Upper lobe of left lung (tissue), 6 donors: ENCODE measurements at regions not wholly inside any gene's neighbourhood (a gene's known extent, or its start where the extent isn't known, plus 50 kb on each side); places are given as distances from the start of the nearest gene placed in this dataset.

Experiments used
- ATAC-seq, 2 donors: fragments of 200-7000 bp; cut with Tn5 transposase; one replicate each; pipeline ENCODE4 v1.9.1; 2022; ENCODE audit warnings: mild to moderate bottlenecking in 2 of 2, moderate library complexity in 2 of 2; ENCODE audit not compliant: low FRiP score in 2 of 2
- DNase-seq, 2 donors: peaks; one replicate each; pipeline ENCODE4 v3.0.0-alpha.2; 2019 to 2020
- H3K27ac ChIP-seq, 4 donors: fragments of 200-600 bp; sonication (generic); one replicate each; pipeline ENCODE4 v1.5.1; 2016 to 2019
- H3K27me3 ChIP-seq, 4 donors: fragments of 200-600 bp; sonication (generic); one replicate each; pipeline ENCODE4 v1.5.1; 2017 to 2019
- H3K36me3 ChIP-seq, 4 donors: fragments of 200-600 bp; sonication (generic); one replicate each; pipeline ENCODE4 v1.5.1; 2016 to 2019
- H3K4me1 ChIP-seq, 4 donors: fragments of 200-600 bp; sonication (generic); one replicate each; pipeline ENCODE4 v1.5.1; 2018 to 2019
- H3K4me3 ChIP-seq, 4 donors: fragments of 200-600 bp; sonication (generic); one replicate each; pipeline ENCODE4 v1.5.1; 2017 to 2019; ENCODE audit warnings: mild to moderate bottlenecking in 2 of 4, moderate library complexity in 1 of 4
- H3K9me3 ChIP-seq, 4 donors: fragments of 200-600 bp; sonication (generic); one replicate each; pipeline ENCODE4 v1.5.1; 2018 to 2019
- EP300 ChIP-seq, 4 donors: sonication (generic); formaldehyde crosslinking; IDR thresholded peaks; one replicate each; pipeline ENCODE4 v1.5.1; 2017; ENCODE audit warnings: antibody characterized with exemption in 4 of 4, control low read depth in 2 of 4
- POLR2A ChIP-seq, 4 donors: fragments of 450-650 bp; IDR thresholded peaks; one replicate each; pipeline ENCODE4 v1.5.1; 2016 to 2017; ENCODE audit warnings: antibody characterized with exemption in 4 of 4, mild to moderate bottlenecking in 2 of 4
- POLR2AphosphoS5 ChIP-seq, 2 donors: sonication (generic); formaldehyde crosslinking; IDR thresholded peaks; one replicate each; pipeline ENCODE4 v1.5.1; 2017; ENCODE audit warnings: antibody characterized with exemption in 2 of 2
- WGBS, 2 donors: methylation state at CpG; one replicate each; pipeline ENCODE4 v1.1.5; 2017 to 2018; 5-methylcytosine and 5-hydroxymethylcytosine counted together
- TF ChIP-seq, protein P1 (sequence below), 6 experiments: fragments of 450-650 bp in 4 of 6; fragments of 200-600 bp in 2 of 6; sonication (generic) in 2 of 6; IDR thresholded peaks; one replicate each; pipeline ENCODE4 v1.5.1; 2016 to 2019; ENCODE audit warnings: antibody characterized with exemption in 6 of 6
- donor health status: DM: no; HTN: no; CAD: no; lungs with moderate emphysema.
- donor health status: DM: no; HTN: yes; CAD: no; lungs with severe emphysema.

- DNase-seq (no peak), ATAC-seq (no peak)
- no peaks in the 10 kb centered on the region for H3K4me1 ChIP-seq
- H3K9me3 ChIP-seq, result peaks cover 0 to 6% (median 0%) of the 10 kb centered on the region in 4 donors
- H3K4me3 ChIP-seq, result no peak overlapping the region
- no peaks in the 10 kb centered on the region for H3K27me3 ChIP-seq
- no peak overlapping the region for H3K27ac ChIP-seq
- no peaks in the 10 kb centered on the region for H3K36me3 ChIP-seq
- TF ChIP-seq, protein P1, sequence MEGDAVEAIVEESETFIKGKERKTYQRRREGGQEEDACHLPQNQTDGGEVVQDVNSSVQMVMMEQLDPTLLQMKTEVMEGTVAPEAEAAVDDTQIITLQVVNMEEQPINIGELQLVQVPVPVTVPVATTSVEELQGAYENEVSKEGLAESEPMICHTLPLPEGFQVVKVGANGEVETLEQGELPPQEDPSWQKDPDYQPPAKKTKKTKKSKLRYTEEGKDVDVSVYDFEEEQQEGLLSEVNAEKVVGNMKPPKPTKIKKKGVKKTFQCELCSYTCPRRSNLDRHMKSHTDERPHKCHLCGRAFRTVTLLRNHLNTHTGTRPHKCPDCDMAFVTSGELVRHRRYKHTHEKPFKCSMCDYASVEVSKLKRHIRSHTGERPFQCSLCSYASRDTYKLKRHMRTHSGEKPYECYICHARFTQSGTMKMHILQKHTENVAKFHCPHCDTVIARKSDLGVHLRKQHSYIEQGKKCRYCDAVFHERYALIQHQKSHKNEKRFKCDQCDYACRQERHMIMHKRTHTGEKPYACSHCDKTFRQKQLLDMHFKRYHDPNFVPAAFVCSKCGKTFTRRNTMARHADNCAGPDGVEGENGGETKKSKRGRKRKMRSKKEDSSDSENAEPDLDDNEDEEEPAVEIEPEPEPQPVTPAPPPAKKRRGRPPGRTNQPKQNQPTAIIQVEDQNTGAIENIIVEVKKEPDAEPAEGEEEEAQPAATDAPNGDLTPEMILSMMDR (IDR thresholded peaks at IDR 0.05), result no peak
- TF ChIP-seq POLR2AphosphoS5 (IDR thresholded peaks at IDR 0.05), result no peak
- TF ChIP-seq EP300 (IDR thresholded peaks at IDR 0.05), result no peak
- no peak for TF ChIP-seq POLR2A (IDR thresholded peaks at IDR 0.05)
- WGBS, 2 donors, result 51 to 54% methylated on average over 2 of the region's 2 CpGs
These were observed 254.4 kb downstream of the ANKRD7 start for GRCh38 chr7:118478931-118479330.

DNA sequence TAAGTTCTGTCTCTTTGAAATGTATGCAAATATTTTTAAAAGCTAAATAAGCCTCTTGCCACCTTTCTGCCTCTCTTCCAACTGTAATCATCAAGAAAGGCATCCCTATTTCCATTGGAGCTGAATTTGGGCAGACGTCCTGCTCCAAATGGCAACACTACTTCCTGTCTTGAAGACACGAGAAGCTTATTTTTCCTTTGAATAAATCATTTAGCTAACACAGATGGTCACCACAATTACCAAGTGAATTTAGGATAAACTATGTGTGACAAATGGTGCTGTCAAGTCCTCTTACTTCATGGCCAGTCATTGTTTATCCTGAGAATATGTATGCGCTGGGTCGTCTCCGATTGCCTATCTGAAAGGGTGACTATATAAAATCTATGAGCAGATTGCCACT is 268.0 kb downstream of the ANKRD7 start:
- Histone ChIP-seq H3K36me3 (no peaks in the 10 kb centered on the region), H3K4me1 (no peaks in the 10 kb centered on the region), H3K27me3 (no peaks in the 10 kb centered on the region), H3K9me3 (no peaks in the 10 kb centered on the region), H3K27ac (no peak overlapping the region), H3K4me3 (no peak overlapping the region)
- 50 to 52% methylated on average over 5 of the region's 5 CpGs for WGBS, 2 donors
- ATAC-seq, result no peak
- TF ChIP-seq, protein P1 (IDR thresholded peaks at IDR 0.05), result no peak
- no peak for TF ChIP-seq POLR2A (IDR thresholded peaks at IDR 0.05)
- TF ChIP-seq EP300 (IDR thresholded peaks at IDR 0.05), result no peak
- no peak for TF ChIP-seq POLR2AphosphoS5 (IDR thresholded peaks at IDR 0.05)
- no peak for DNase-seq

GRCh38 chr7:118496138-118496644 is 271.7 kb downstream of the ANKRD7 start:
- Histone ChIP-seq H3K4me1 (no peaks in the 10 kb centered on the region), H3K4me3 (no peak overlapping the region), H3K27me3 (no peaks in the 10 kb centered on the region), H3K36me3 (no peaks in the 10 kb centered on the region), H3K9me3 (no peaks in the 10 kb centered on the region), H3K27ac (no peak overlapping the region)
- no peak for DNase-seq
- no peak for ATAC-seq
- TF ChIP-seq, protein P1 (IDR thresholded peaks at IDR 0.05), result no peak
- TF ChIP-seq EP300 (IDR thresholded peaks at IDR 0.05), result no peak

DNA sequence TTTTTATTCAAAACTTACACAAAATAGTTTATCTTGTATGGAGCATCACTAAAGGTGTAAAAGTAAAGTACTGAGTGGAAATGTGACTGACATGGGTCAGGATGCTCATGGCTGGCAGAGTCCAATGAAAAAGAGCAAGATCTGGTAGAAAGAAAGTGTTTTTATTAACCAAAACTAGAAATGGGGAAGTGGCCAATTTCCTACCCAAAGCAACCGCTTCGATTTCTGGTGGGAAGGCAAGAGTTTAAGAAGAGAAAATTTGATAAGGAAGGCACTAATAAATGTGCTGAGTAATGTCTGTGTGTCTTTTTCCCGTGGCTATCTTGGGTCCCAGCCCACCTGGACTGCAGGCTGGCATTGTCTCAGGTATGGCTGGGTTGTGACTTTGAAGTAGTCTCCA is 277.7 kb downstream of the ANKRD7 start:
- Histone ChIP-seq H3K27ac (no peak overlapping the region), H3K4me3 (no peak overlapping the region), H3K27me3 (no peaks in the 10 kb centered on the region), H3K4me1 (no peaks in the 10 kb centered on the region), H3K9me3 (no peaks in the 10 kb centered on the region), H3K36me3 (no peaks in the 10 kb centered on the region)
- TF ChIP-seq POLR2A (IDR thresholded peaks at IDR 0.05) (no peak), EP300 (IDR thresholded peaks at IDR 0.05) (no peak), POLR2AphosphoS5 (IDR thresholded peaks at IDR 0.05) (no peak)
- TF ChIP-seq, protein P1 (IDR thresholded peaks at IDR 0.05), result no peak
- WGBS, 2 donors, result 42 to 51% methylated on average over 3 of the region's 3 CpGs
- DNase-seq (no peak), ATAC-seq (no peak)

- H3K4me3 ChIP-seq, result no peak overlapping the region
These were observed 286.6 kb downstream of the ANKRD7 start for GRCh38 chr7:118511146-118511545.

More at GRCh38 chr7:118511146-118511545, 286.6 kb downstream of the ANKRD7 start:
- Histone ChIP-seq H3K9me3 (no peaks in the 10 kb centered on the region), H3K4me1 (no peaks in the 10 kb centered on the region), H3K27me3 (no peaks in the 10 kb centered on the region), H3K27ac (no peak overlapping the region), H3K36me3 (no peaks in the 10 kb centered on the region)
- ATAC-seq (no peak), DNase-seq (no peak)
- 76 to 81% methylated on average over 2 of the region's 2 CpGs for WGBS, 2 donors
- TF ChIP-seq EP300 (IDR thresholded peaks at IDR 0.05) (no peak), POLR2A (IDR thresholded peaks at IDR 0.05) (no peak), POLR2AphosphoS5 (IDR thresholded peaks at IDR 0.05) (no peak)
- TF ChIP-seq, protein P1 (IDR thresholded peaks at IDR 0.05), result no peak
